ENCODE measurements at regions not wholly inside any gene's neighbourhood (a gene's known extent, or its start where the extent isn't known, plus 50 kb on each side); places are given as distances from the start of the nearest gene placed in this dataset.

GRCh38 chr9:12904261-12905000 is 129.6 kb downstream of the LURAP1L start:
- no peak overlapping the region for H3K27ac ChIP-seq (ENCODE audit: extremely low read depth, low read depth, low read length)
- TF ChIP-seq ATF2 (tag by site-specific recombination; IDR thresholded peaks at IDR 0.05; ENCODE audit: low read depth) (no peak), ZNF155 (tag by site-specific recombination; IDR thresholded peaks at IDR 0.05) (no peak), ZNF18 (tag by site-specific recombination; IDR thresholded peaks at IDR 0.05) (no peak), KLF9 (tag by site-specific recombination; IDR thresholded peaks at IDR 0.05; ENCODE audit: low read depth) (no peak), SCRT1 (tag by site-specific recombination; IDR thresholded peaks at IDR 0.05; ENCODE audit: borderline replicate concordance) (no peak), ZNF175 (tag by site-specific recombination; IDR thresholded peaks at IDR 0.05) (no peak), WT1 (tag by site-specific recombination; IDR thresholded peaks at IDR 0.05) (no peak), ZNF704 (tag by site-specific recombination; IDR thresholded peaks at IDR 0.05) (no peak), ZNF362 (tag by site-specific recombination; IDR thresholded peaks at IDR 0.05) (no peak), ZNF354C (tag by site-specific recombination; IDR thresholded peaks at IDR 0.05; ENCODE audit: borderline replicate concordance, low read depth) (no peak), ZBTB17 (tag by site-specific recombination; IDR thresholded peaks at IDR 0.05) (no peak), ZNF280C (tag by site-specific recombination; IDR thresholded peaks at IDR 0.05) (no peak), ZNF76 (tag by site-specific recombination; IDR thresholded peaks at IDR 0.05; ENCODE audit: borderline replicate concordance, low read depth) (no peak), IKZF3 (tag by site-specific recombination; IDR thresholded peaks at IDR 0.05) (no peak), ZNF521 (tag by site-specific recombination; IDR thresholded peaks at IDR 0.05) (no peak), ZNF416 (tag by site-specific recombination; IDR thresholded peaks at IDR 0.05) (no peak), ZSCAN4 (tag by site-specific recombination; IDR thresholded peaks at IDR 0.05) (no peak), GLIS1 (tag by site-specific recombination; IDR thresholded peaks at IDR 0.05) (no peak)
- no peak overlapping the region for H3K4me3 ChIP-seq (ENCODE audit: low read depth, low read length)
- ChIA-PET CTCF (interaction anchor here (0.6 to 0.9 kb wide), 2 partner anchors 22 to 152 kb away, joined by 3 read pairs; no protein-coding TSS in a partner anchor), POLR2A (no interaction called here)
- no peaks in the 10 kb centered on the region for H3K4me1 ChIP-seq (ENCODE audit: control insufficient read depth, insufficient read depth, low read length)
- no peaks in the 10 kb centered on the region for H3K36me3 ChIP-seq (ENCODE audit: control insufficient read depth in 2 of 2, insufficient read depth in 1 of 2, low read length in 2 of 2)
- no peaks in the 10 kb centered on the region for H3K9me3 ChIP-seq (ENCODE audit: control insufficient read depth, insufficient read depth, low read depth, low read length)
